CD4-positive, alpha-beta T cell treated with Interleukin-6 for 4 hours (primary cell): ENCODE measurements at regions not wholly inside any gene's neighbourhood (a gene's known extent, or its start where the extent isn't known, plus 50 kb on each side); places are given as distances from the start of the nearest gene placed in this dataset.
"Not testable (repeated sequence)": the region's sequence is repeated elsewhere in the genome, so short reads cannot be mapped to it uniquely, and the experiment has no call there.

Source experiments
- DNase-seq: peaks from one replicate; pipeline ENCODE4 v3.0.0-alpha.2; 2020; ENCODE audit warnings: mixed read lengths

- not testable (repeated sequence) for DNase-seq
These were observed 66.7 kb upstream of the SLITRK5 start for GRCh38 chr13:87604437-87604836.

GRCh38 chr13:87607266-87607665, 63.9 kb upstream of the SLITRK5 start:
- no peak for DNase-seq

GRCh38 chr13:87614276-87614675, 56.9 kb upstream of the SLITRK5 start:
- no peak for DNase-seq
